ENCODE measurements at regions not wholly inside any gene's neighbourhood (a gene's known extent, or its start where the extent isn't known, plus 50 kb on each side); places are given as distances from the start of the nearest gene placed in this dataset.

DNA sequence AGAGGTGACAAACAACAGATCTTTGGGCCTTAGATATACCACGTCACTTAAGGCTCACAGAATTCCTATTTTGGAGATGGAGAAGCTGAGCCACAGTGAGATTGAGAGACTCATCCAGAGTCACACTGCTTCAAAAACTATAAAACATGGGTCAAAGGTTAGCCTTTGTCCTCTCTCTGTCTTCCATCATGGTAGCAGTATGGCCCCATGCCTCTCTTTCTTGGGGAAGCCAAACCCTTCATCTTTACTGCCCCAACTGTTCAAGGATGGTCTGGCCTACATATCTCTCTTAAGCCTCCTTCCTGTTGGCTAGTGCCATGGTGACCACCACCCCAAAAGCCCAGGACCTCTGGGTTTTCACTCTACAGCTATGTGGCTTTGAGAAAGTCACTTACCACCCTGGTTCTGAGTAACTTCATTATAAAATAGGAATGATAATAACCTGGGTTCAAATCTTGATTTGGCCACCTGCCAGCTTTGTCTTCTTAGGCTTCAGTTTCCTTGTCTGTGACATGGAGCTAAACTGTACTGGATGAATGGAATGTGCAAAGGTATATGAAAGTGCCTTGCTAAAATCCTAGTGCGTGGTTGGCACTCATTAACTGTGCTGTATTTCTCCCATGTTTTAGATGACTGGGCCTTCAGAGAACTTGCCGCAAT, 85.9 kb upstream of the JUN start:
- no peak overlapping the region for H3K27ac ChIP-seq (ENCODE audit: low read depth, low read length)
- peaks cover 0 to 5% of the 10 kb centered on the region in 2 donors for H3K27me3 Mint-ChIP-seq
- CTCF ChIA-PET = no interaction called here
- no peak overlapping the region for H3K4me3 Mint-ChIP-seq
- no peaks in the 10 kb centered on the region for H3K4me1 Mint-ChIP-seq
- H3K27ac Mint-ChIP-seq = no peak overlapping the region
- H3K36me3 ChIP-seq (ENCODE audit: insufficient read depth, low read length) = no peaks in the 10 kb centered on the region
- H3K9me3 ChIP-seq (ENCODE audit: low read length) = no peaks in the 10 kb centered on the region
- DNase-seq = no peak
- no peak overlapping the region for H3K4me3 ChIP-seq (ENCODE audit: low read length)
- no peaks in the 10 kb centered on the region for H3K4me1 ChIP-seq (ENCODE audit: insufficient read depth, low read length)
- peaks cover 0 to 13% (median 5%) of the 10 kb centered on the region in 3 donors for H3K36me3 Mint-ChIP-seq
- H3K9me3 Mint-ChIP-seq = no peaks in the 10 kb centered on the region
- H3K27me3 ChIP-seq (ENCODE audit: insufficient read depth, low read length, poor library complexity, severe bottlenecking) = no peaks in the 10 kb centered on the region
- POLR2A ChIA-PET = no interaction called here

DNA sequence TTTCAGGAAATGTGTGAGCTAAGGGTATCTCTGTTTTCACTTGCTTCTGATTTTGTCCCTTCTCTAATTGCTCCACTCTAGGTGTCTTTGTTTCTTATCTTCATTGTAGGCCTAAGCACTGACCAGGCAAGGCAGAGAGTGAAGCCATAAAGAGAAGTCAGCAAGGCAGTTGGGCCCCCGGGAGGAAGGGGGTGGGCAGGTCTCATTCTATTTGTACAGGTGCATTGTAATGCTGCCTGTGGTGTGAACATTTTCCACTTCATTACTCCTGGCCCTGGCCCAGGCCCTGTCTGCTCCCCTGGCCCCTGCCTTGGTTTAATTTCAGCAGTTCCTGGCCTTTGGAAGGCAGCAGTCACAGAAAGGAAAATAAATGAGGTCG, 86.4 kb upstream of the JUN start:
- DNase-seq = no peak

DNA sequence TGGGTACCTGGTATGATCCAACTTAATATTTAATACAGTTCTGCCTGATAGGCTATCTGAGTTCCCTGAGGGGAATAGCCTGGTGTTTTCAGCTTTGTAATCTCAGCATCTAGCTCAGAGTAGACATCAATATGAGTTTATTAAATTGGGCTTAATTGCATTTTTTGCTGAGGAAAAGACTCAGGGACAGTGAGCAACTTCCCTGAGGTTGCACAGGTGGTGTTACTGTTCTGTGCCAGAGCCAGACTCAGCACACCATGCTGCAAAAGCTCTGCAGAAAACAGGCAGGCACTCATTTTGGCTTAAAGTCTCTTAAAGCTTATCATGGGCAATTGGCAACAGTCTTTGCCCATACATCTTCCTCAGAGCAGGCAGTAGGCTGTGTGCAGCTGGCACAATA, 90.5 kb upstream of the JUN start:
- H3K4me3 ChIP-seq (ENCODE audit: low read length) = no peak overlapping the region
- H3K4me1 ChIP-seq (ENCODE audit: insufficient read depth, low read length) = no peaks in the 10 kb centered on the region
- H3K27ac Mint-ChIP-seq = no peak overlapping the region
- no peaks in the 10 kb centered on the region for H3K4me1 Mint-ChIP-seq
- ChIA-PET POLR2A (no interaction called here), CTCF (interaction anchor here (1.7 kb wide), 1 partner anchor 11 kb away, joined by 3 read pairs; no protein-coding TSS in a partner anchor)
- no peaks in the 10 kb centered on the region for H3K36me3 ChIP-seq (ENCODE audit: insufficient read depth, low read length)
- no peaks in the 10 kb centered on the region for H3K9me3 Mint-ChIP-seq
- H3K27me3 ChIP-seq (ENCODE audit: insufficient read depth, low read length, poor library complexity, severe bottlenecking) = no peaks in the 10 kb centered on the region
- H3K27me3 Mint-ChIP-seq = peaks cover 0 to 5% of the 10 kb centered on the region in 2 donors
- peaks cover 0 to 13% (median 7%) of the 10 kb centered on the region in 3 donors for H3K36me3 Mint-ChIP-seq
- no peak for DNase-seq
- H3K27ac ChIP-seq (ENCODE audit: low read depth, low read length) = no peak overlapping the region
- H3K9me3 ChIP-seq (ENCODE audit: low read length) = no peaks in the 10 kb centered on the region
- H3K4me3 Mint-ChIP-seq = no peak overlapping the region

More for the DNA sequence above, 86.4 kb upstream of the JUN start:
- Histone ChIP-seq H3K9me3 (ENCODE audit: low read length) (no peaks in the 10 kb centered on the region), H3K27me3 (ENCODE audit: insufficient read depth, low read length, poor library complexity, severe bottlenecking) (no peaks in the 10 kb centered on the region), H3K27ac (ENCODE audit: low read depth, low read length) (no peak overlapping the region), H3K4me3 (ENCODE audit: low read length) (no peak overlapping the region), H3K36me3 (ENCODE audit: insufficient read depth, low read length) (no peaks in the 10 kb centered on the region), H3K4me1 (ENCODE audit: insufficient read depth, low read length) (no peaks in the 10 kb centered on the region)
- no peaks in the 10 kb centered on the region for H3K9me3 Mint-ChIP-seq
- CTCF ChIA-PET = no interaction called here
- H3K4me3 Mint-ChIP-seq = no peak overlapping the region
- peaks cover 0 to 13% (median 5%) of the 10 kb centered on the region in 3 donors for H3K36me3 Mint-ChIP-seq
- peaks cover 0 to 5% of the 10 kb centered on the region in 2 donors for H3K27me3 Mint-ChIP-seq
- H3K27ac Mint-ChIP-seq = peak overlapping the region in 1 of 8 donors; percentile 58
- POLR2A ChIA-PET = no interaction called here
- H3K4me1 Mint-ChIP-seq = no peaks in the 10 kb centered on the region

DNA sequence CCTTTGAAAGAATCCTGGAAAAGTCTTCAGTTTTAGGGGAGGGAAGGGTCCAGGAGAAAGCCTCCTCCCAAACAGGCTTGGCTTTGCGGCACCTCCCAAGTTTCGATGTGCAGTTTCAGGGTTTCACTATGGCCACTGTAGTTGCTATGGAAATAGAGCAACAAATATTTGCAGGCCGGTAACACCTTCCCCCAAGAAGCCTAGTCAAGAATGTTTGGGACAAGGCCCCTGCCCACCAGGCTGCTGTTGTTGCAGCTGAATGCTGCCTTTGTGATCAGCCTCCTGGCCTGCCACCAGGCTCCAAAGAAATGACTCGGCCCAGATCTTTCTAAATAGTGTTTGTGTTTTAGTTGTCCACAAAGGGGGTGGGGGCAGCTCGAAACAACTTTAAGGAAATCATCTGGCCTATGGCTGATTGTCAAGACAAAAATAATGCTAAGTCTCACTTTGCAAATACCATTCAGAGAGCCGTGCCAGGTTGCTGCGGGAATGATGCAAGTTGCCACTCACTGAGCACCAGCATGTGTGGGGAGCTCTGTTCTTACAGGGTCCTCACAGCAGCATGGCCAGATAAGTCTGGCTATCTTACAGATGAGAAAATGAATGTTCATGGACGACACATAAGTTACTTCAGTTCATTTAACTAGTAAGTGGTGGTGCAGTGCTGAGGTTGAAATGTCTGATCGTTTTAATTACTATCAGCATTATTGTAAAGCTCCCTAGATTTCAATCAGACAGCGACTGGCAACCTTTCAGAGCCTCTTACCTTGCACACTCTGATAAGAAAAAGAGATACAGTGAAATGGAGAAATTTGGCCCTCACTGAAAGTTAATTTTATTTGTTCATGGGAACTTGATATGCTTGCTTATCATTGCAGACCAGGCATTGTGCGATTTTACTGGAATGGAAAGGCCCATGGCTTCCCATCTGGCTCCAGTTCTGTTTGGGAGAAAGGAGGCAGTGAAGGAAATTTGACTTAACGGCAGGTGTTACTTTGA, 91.2 kb upstream of the JUN start:
- Histone ChIP-seq H3K27me3 (ENCODE audit: insufficient read depth, low read length, poor library complexity, severe bottlenecking) (no peaks in the 10 kb centered on the region), H3K27ac (ENCODE audit: low read depth, low read length) (no peak overlapping the region), H3K4me1 (ENCODE audit: insufficient read depth, low read length) (no peaks in the 10 kb centered on the region), H3K4me3 (ENCODE audit: low read length) (no peak overlapping the region), H3K36me3 (ENCODE audit: insufficient read depth, low read length) (no peaks in the 10 kb centered on the region), H3K9me3 (ENCODE audit: low read length) (no peaks in the 10 kb centered on the region)
- H3K27ac Mint-ChIP-seq = no peak overlapping the region
- no peak overlapping the region for H3K4me3 Mint-ChIP-seq
- H3K9me3 Mint-ChIP-seq = no peaks in the 10 kb centered on the region
- peaks cover 0 to 13% (median 7%) of the 10 kb centered on the region in 3 donors for H3K36me3 Mint-ChIP-seq
- H3K27me3 Mint-ChIP-seq = peaks cover 0 to 5% of the 10 kb centered on the region in 2 donors
- CTCF ChIA-PET = interaction anchor here (1.7 kb wide), 1 partner anchor 10 kb away, joined by 3 read pairs; no protein-coding TSS in a partner anchor
- no peaks in the 10 kb centered on the region for H3K4me1 Mint-ChIP-seq
- DNase-seq = no peak
- POLR2A ChIA-PET = no interaction called here

DNA sequence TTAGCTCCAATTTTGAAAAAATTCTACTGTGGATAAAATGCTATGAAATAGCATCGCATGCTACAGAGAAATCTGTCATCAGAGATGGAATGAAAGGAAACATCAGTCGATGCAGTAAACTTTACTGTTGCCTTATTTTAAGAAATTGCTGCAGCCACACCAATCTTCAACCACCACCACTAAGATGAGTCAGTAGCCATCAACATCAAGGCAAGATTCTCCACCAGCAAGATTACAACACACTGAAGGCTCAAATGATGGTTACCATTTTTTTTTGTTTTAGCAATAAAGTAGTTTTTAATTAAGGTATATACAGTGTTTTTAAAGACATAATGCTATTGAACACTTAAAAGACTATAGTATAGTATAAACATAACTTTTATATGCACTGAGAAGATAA, 95.6 kb upstream of the JUN start:
- peaks cover 1 to 14% (median 9%) of the 10 kb centered on the region in 3 donors for H3K4me1 Mint-ChIP-seq
- POLR2A ChIA-PET = no interaction called here

DNA sequence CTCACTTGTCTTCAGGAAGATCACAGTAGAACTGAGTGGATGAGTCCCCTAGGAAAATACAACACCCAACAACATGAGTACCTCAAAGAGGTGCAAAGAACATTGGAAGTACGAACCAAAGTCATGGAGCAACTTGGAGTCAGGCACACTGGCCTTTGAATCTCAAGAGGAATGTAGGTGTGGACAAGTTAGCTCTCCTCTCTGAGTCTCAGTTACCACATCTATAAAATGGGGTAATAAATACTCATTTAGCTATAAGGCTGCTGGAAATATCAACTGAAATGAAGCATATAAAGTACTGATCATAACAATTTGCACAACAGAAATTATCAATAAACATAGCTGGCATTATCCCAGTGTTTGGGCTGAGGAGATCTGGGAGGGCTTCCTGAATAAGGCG, 96.7 kb upstream of the JUN start:
- POLR2A ChIA-PET = no interaction called here
- no peaks in the 10 kb centered on the region for H3K36me3 ChIP-seq (ENCODE audit: insufficient read depth, low read length)
- no peaks in the 10 kb centered on the region for H3K9me3 Mint-ChIP-seq
- no peak for DNase-seq
- H3K9me3 ChIP-seq (ENCODE audit: low read length) = no peaks in the 10 kb centered on the region
- CTCF ChIA-PET = no interaction called here
- H3K27me3 Mint-ChIP-seq = no peaks in the 10 kb centered on the region
- H3K27ac Mint-ChIP-seq = peak overlapping the region in 2 of 8 donors; percentile 23 to 48
- no peak overlapping the region for H3K4me3 Mint-ChIP-seq
- peaks cover 12 to 26% (median 19%) of the 10 kb centered on the region in 3 donors for H3K4me1 Mint-ChIP-seq
- peaks cover 0 to 2% (median 0%) of the 10 kb centered on the region in 3 donors for H3K36me3 Mint-ChIP-seq
- H3K4me1 ChIP-seq (ENCODE audit: insufficient read depth, low read length) = peaks cover 14% of the 10 kb centered on the region
- no peak overlapping the region for H3K4me3 ChIP-seq (ENCODE audit: low read length)
- H3K27ac ChIP-seq (ENCODE audit: low read depth, low read length) = no peak overlapping the region
- no peaks in the 10 kb centered on the region for H3K27me3 ChIP-seq (ENCODE audit: insufficient read depth, low read length, poor library complexity, severe bottlenecking)

More for the DNA sequence above, 95.6 kb upstream of the JUN start:
- Histone ChIP-seq H3K27ac (ENCODE audit: low read depth, low read length) (no peak overlapping the region), H3K4me1 (ENCODE audit: insufficient read depth, low read length) (peaks cover 3% of the 10 kb centered on the region), H3K36me3 (ENCODE audit: insufficient read depth, low read length) (no peaks in the 10 kb centered on the region), H3K27me3 (ENCODE audit: insufficient read depth, low read length, poor library complexity, severe bottlenecking) (no peaks in the 10 kb centered on the region), H3K9me3 (ENCODE audit: low read length) (no peaks in the 10 kb centered on the region), H3K4me3 (ENCODE audit: low read length) (no peak overlapping the region)
- CTCF ChIA-PET = no interaction called here
- H3K36me3 Mint-ChIP-seq = peaks cover 0 to 2% (median 0%) of the 10 kb centered on the region in 3 donors
- no peaks in the 10 kb centered on the region for H3K27me3 Mint-ChIP-seq
- DNase-seq = no peak
- H3K27ac Mint-ChIP-seq = no peak overlapping the region
- no peaks in the 10 kb centered on the region for H3K9me3 Mint-ChIP-seq
- H3K4me3 Mint-ChIP-seq = no peak overlapping the region

DNA sequence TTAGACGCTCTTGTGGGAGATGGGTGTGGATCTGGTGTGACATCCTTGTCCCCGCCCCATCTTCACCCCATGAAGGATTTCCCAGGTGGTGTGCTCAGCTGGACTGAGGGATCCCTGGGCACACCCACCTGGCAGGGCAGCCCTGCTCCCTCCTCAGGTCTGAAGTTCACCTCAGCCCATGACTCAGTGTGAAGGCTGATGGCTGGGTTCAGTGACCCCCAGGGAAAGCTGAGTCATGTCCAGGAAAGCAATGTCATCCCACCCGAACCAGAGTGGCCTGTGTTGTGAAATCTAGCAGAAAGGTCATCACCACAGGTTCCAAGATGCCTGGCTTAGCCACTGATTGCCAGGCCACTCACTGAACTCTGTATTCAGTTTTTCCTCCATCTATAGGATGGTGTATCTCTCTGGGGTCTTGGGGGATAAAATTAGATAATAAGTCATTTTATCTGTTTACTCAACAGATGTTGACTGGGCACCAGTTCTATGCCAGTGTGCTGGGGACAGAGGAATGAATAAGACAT, 97.7 kb upstream of the JUN start:
- H3K27me3 Mint-ChIP-seq = no peaks in the 10 kb centered on the region

More for the DNA sequence above, 97.7 kb upstream of the JUN start:
- H3K27ac Mint-ChIP-seq = no peak overlapping the region
- Histone ChIP-seq H3K36me3 (ENCODE audit: insufficient read depth, low read length) (no peaks in the 10 kb centered on the region), H3K4me1 (ENCODE audit: insufficient read depth, low read length) (peaks cover 24% of the 10 kb centered on the region), H3K9me3 (ENCODE audit: low read length) (no peaks in the 10 kb centered on the region), H3K4me3 (ENCODE audit: low read length) (no peak overlapping the region), H3K27ac (ENCODE audit: low read depth, low read length) (no peak overlapping the region), H3K27me3 (ENCODE audit: insufficient read depth, low read length, poor library complexity, severe bottlenecking) (no peaks in the 10 kb centered on the region)
- H3K4me1 Mint-ChIP-seq = peaks cover 22 to 35% (median 28%) of the 10 kb centered on the region in 3 donors
- H3K36me3 Mint-ChIP-seq = peaks cover 0 to 2% (median 0%) of the 10 kb centered on the region in 3 donors
- ChIA-PET CTCF (no interaction called here), POLR2A (no interaction called here)
- no peak overlapping the region for H3K4me3 Mint-ChIP-seq
- no peaks in the 10 kb centered on the region for H3K9me3 Mint-ChIP-seq
- DNase-seq = no peak
